DMS53 (cell line): ENCODE measurements at regions not wholly inside any gene's neighbourhood (a gene's known extent, or its start where the extent isn't known, plus 50 kb on each side); places are given as distances from the start of the nearest gene placed in this dataset.
"Not testable (repeated sequence)": the region's sequence is repeated elsewhere in the genome, so short reads cannot be mapped to it uniquely, and the experiment has no call there.

Experiments used
- DNase-seq: peaks from one replicate; lab custom pipeline; 2025; lab: John Stamatoyannopoulos, UW

- DNase-seq = no peak
Measured at GRCh38 chr14:65834051-65834450, 421.5 kb downstream of the FUT8 start.

- DNase-seq = peak; percentile 26
Measured at GRCh38 chr14:65834812-65835211, 422.3 kb downstream of the FUT8 start.

- no peak for DNase-seq
Measured at GRCh38 chr14:65835501-65835900, 423.0 kb downstream of the FUT8 start.

- DNase-seq = no peak
Measured at GRCh38 chr14:65838565-65838964, 426.0 kb downstream of the FUT8 start.

GRCh38 chr14:65840118-65840751 is 427.7 kb downstream of the FUT8 start:
- DNase-seq = peak; percentile 75

- DNase-seq = no peak
Measured at GRCh38 chr14:65840786-65841185, 428.3 kb downstream of the FUT8 start.

- peak; percentile 27 for DNase-seq
Measured at GRCh38 chr14:65846196-65846868, 433.8 kb downstream of the FUT8 start.

- DNase-seq = no peak
Measured at GRCh38 chr14:65847075-65847847, 434.7 kb downstream of the FUT8 start.

- not testable (repeated sequence) for DNase-seq
Measured at GRCh38 chr14:65847931-65848330, 435.4 kb downstream of the FUT8 start.

- DNase-seq = no peak
Measured at GRCh38 chr14:65849091-65849490, 436.6 kb downstream of the FUT8 start.

GRCh38 chr14:65849558-65849957 is 437.0 kb downstream of the FUT8 start:
- no peak for DNase-seq

- DNase-seq = no peak
Measured at GRCh38 chr14:65850429-65851135, 438.1 kb downstream of the FUT8 start.

GRCh38 chr14:65852689-65853088 is 440.2 kb downstream of the FUT8 start:
- no peak for DNase-seq

GRCh38 chr14:65853407-65853955 is 441.0 kb downstream of the FUT8 start:
- no peak for DNase-seq

- DNase-seq = no peak
Measured at GRCh38 chr14:65854215-65854614, 441.7 kb downstream of the FUT8 start.

- DNase-seq = no peak
Measured at GRCh38 chr14:65860956-65861611, 448.6 kb downstream of the FUT8 start.

- no peak for DNase-seq
Measured at GRCh38 chr14:65864549-65864948, 452.0 kb downstream of the FUT8 start.

- DNase-seq = peak; percentile 52
Measured at GRCh38 chr14:65864984-65865383, 452.5 kb downstream of the FUT8 start.

- DNase-seq = no peak
Measured at GRCh38 chr14:65866448-65866847, 453.9 kb downstream of the FUT8 start.

- peak; percentile 76 for DNase-seq
Measured at GRCh38 chr14:65866886-65867285, 454.4 kb downstream of the FUT8 start.

GRCh38 chr14:65867333-65867732 is 454.8 kb downstream of the FUT8 start:
- no peak for DNase-seq

GRCh38 chr14:65872536-65872935 is 460.0 kb downstream of the FUT8 start:
- no peak for DNase-seq
